Activated T-helper 1 cell treated with anti-CD3 and anti-CD28 coated beads, Interleukin-12 subunit alpha, Interleukin-12 subunit beta, Interleukin-2, Interleukin-4 antibody, amounts not matched to agents 30 ng/mL and 10 ng/mL and 1 ng/mL, durations not matched to agents 14 hours and 24 hours and 36 hours (primary cell): ENCODE measurements at regions not wholly inside any gene's neighbourhood (a gene's known extent, or its start where the extent isn't known, plus 50 kb on each side); places are given as distances from the start of the nearest gene placed in this dataset.
A peak's percentile ranks its signal among the peaks of the same experiment; 100 is the strongest.

Experiments
- DNase-seq: peaks from one replicate; pipeline ENCODE4 v3.0.0; 2021; ENCODE audit warnings: low spot score
- H3K27ac Mint-ChIP-seq: one replicate; pipeline ENCODE4 v1.8.0; 2021; ENCODE audit warnings: mild to moderate bottlenecking, mixed read lengths
- H3K27me3 Mint-ChIP-seq: one replicate; pipeline ENCODE4 v1.8.0; 2022; ENCODE audit warnings: mild to moderate bottlenecking, moderate library complexity, mixed read lengths; ENCODE audit not compliant: insufficient read depth
- H3K36me3 Mint-ChIP-seq: one replicate; pipeline ENCODE4 v1.8.0; 2021; ENCODE audit warnings: low read depth, mixed read lengths
- H3K4me1 Mint-ChIP-seq: one replicate; pipeline ENCODE4 v1.8.0; 2021; ENCODE audit warnings: low read depth, mixed read lengths
- H3K4me3 Mint-ChIP-seq: one replicate; pipeline ENCODE4 v1.8.0; 2021; ENCODE audit warnings: mild to moderate bottlenecking, moderate library complexity, mixed read lengths
- H3K9me3 Mint-ChIP-seq: one replicate; pipeline ENCODE4 v1.8.0; 2021; ENCODE audit warnings: mixed read lengths
- intact Hi-C: fragments of 100-400 bp; cut with micrococcal nuclease; formaldehyde crosslinking; loops from one replicate; pipeline ENCODE4 v1.15.1; 2024

DNA sequence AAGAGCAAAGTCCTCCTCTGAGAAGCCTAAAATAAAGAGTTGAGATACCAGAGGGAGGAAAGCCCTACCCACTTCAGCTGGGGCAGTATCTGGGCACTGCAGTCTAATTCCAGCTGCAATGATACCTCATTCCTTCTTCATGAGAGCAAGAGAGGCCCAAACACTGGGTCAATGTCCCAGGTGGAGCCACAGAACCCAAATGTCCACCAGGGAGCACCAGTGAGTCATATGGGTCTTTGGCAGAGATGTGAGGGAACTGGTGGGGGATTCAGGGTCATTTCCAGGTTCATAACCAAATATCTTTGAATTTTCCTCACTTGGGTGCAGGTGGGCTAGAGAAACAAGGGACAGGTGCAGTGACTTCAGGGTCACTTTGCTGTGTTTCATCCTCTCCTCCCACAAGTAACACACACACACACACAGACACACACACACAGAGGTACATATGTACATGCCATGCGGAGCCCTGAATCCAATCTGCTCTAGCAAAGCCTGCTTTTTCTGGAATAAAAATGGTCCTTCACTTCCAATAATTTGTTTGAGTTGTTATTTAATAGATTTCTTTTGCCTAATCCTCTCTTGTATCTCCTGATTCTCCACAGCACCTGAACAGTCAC is 585.4 kb downstream of the SOX6 start:
- H3K27me3 Mint-ChIP-seq, result peaks cover under 1% of the 10 kb centered on the region
- no peaks in the 10 kb centered on the region for H3K4me1 Mint-ChIP-seq
- H3K4me3 Mint-ChIP-seq, result no peak overlapping the region
- intact Hi-C loops, result loop anchor here (5.0 kb wide), 1 partner anchor 841 kb away; no protein-coding TSS in a partner anchor
- DNase-seq, result no peak
- no peaks in the 10 kb centered on the region for H3K36me3 Mint-ChIP-seq
- no peaks in the 10 kb centered on the region for H3K9me3 Mint-ChIP-seq
- H3K27ac Mint-ChIP-seq, result no peak overlapping the region

DNA sequence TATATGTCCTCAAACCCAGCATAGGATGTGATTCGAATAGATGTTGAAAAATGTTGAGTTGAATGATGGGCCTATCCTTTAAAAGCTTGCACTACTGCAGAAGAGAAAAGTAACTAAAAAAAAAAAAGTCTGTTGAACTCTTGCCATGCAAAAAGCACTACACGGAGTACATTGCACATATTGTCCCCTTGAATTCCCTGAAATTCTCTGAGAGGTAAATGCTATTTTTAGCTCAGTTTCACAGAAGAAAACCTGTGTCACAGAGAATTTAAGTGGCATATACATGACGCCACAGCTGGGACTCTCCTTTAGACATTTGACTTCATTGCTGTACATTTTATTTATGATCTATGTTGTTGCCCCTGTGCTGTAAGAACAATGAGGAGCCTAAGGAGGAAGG is 583.8 kb downstream of the SOX6 start:
- intact Hi-C loops, result loop anchor here (5.0 kb wide), 1 partner anchor 840 kb away; no protein-coding TSS in a partner anchor
- Mint-ChIP-seq H3K27me3 (no peaks in the 10 kb centered on the region), H3K4me1 (no peaks in the 10 kb centered on the region), H3K27ac (no peak overlapping the region), H3K4me3 (no peak overlapping the region), H3K36me3 (no peaks in the 10 kb centered on the region), H3K9me3 (no peaks in the 10 kb centered on the region)
- no peak for DNase-seq

DNA sequence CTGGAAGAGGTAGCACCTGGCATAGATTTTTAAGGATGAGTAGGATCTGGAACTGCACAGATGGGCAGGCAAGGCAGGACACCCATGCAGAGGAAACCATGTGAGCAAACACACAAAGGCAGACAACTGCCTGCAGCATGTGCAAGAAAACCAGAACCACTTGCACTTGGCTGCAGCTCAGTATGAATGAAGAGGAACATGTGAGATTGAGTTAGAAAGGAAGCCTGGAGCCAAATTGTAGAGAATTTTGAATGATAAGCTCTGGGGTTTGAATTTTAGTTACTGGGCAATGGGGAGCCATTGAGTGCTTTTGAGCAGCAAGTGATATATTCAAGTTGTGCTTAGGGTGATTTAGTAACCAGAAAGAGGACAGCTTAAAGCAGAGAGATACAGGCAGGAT is 583.4 kb downstream of the SOX6 start:
- no peaks in the 10 kb centered on the region for H3K4me1 Mint-ChIP-seq
- intact Hi-C loops, result loop anchor here (5.0 kb wide), 1 partner anchor 839 kb away; no protein-coding TSS in a partner anchor
- H3K4me3 Mint-ChIP-seq, result no peak overlapping the region
- H3K9me3 Mint-ChIP-seq, result no peaks in the 10 kb centered on the region
- H3K27me3 Mint-ChIP-seq, result no peaks in the 10 kb centered on the region
- no peak overlapping the region for H3K27ac Mint-ChIP-seq
- no peak for DNase-seq
- H3K36me3 Mint-ChIP-seq, result no peaks in the 10 kb centered on the region

DNA sequence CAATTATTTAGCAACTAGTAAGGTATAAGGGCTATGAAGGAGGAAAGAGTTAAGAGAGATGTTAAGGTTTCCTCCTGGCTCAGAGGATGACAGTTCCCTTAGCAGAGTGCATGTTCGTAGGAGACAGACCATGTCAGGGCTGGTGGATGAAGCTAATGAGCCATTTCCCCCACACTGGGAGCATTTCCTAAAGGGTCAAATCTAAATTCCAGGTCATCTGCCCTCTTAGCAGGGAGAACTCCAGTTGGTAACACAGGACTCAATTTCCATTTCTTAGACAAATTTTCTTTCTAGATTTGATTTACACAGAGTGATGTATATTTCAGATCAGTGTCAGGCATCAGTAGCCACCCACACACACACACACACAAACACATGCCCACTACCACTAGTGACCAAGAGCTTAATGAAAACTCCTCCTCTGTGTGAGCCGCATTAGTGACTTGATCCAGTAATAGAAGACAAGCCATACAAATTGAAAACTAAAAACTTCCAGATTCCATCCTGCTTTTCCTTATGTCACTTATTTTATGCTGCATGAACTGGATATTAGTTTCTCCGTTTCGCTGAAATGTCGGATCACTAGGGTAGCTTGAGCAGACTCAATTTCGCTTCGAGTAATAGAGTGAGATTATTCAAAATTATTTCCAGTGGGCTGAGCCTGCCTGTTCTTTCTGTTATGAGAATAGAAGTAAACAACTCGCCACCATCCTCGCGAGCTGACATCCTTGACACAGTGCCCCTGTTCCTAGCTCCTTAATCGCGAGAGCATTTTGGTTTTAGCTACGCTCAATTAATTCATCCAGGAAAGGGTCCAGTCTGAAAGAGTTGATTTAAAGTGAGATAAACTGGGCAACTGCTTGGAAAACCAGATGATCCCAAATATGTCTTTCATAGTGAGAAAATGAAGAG is 582.6 kb downstream of the SOX6 start:
- no peaks in the 10 kb centered on the region for H3K36me3 Mint-ChIP-seq
- no peak overlapping the region for H3K4me3 Mint-ChIP-seq
- no peak for DNase-seq
- no peaks in the 10 kb centered on the region for H3K27me3 Mint-ChIP-seq
- no peaks in the 10 kb centered on the region for H3K4me1 Mint-ChIP-seq
- H3K9me3 Mint-ChIP-seq, result no peaks in the 10 kb centered on the region
- H3K27ac Mint-ChIP-seq, result no peak overlapping the region
- intact Hi-C loops, result loop anchor here (5.0 kb wide), 1 partner anchor 839 kb away; no protein-coding TSS in a partner anchor

DNA sequence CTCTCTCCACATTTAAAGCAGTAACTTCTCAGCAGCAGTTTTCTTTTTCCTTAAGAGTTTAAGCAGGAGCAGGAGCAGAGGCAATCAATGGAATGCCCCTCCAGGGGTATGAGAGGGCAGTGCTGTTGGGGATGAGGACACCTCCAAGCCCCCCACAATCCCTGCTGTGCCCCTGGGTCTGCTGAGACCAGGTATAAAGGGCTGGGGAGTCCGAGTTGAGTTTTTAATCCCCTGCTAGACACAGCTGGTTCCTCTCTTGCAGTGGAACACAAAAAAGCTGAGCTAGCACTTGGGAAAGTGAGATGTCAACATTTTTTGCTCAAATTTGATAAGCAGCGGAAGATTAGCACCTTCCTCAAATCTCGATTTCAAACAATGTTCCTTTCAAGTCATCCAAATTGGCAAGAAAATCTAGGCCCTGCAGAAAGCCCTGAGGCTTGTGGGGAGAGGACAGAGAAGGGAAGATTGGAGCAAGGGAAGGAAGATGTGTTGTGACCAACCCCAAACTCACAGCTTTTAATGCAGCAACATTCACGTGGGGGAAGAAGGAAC is 581.9 kb downstream of the SOX6 start:
- Mint-ChIP-seq H3K36me3 (no peaks in the 10 kb centered on the region), H3K27ac (no peak overlapping the region)
- intact Hi-C loops, result loop anchor here (5.0 kb wide), 1 partner anchor 838 kb away; no protein-coding TSS in a partner anchor

DNA sequence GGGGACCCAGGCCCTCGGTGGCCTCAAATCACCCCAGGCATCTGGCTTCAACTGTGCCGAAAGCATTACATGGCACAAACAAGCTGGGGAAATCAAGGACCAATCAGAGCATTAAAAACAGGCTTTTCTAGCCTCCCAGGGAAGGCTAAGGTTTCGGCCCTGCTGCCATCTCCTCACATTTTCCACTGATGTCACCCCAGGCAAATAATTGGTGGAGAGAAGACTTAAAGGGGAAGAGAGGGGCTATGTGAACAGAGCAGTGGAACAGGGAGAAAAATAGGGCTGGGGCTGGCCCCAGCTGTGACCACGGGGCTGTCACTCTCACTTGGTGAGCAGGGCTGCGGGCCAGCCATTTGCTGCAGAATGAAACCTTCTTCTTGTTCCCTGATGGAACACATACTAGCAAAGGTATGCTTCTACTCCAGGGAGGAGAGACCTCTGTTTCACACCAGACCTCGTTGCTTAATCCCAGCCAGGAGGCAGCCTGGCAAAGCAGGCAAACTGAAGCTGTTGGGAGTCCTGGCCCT is 581.3 kb downstream of the SOX6 start:
- intact Hi-C loops, result no loop called here
- Mint-ChIP-seq H3K9me3 (no peaks in the 10 kb centered on the region), H3K4me1 (no peaks in the 10 kb centered on the region), H3K27me3 (no peaks in the 10 kb centered on the region), H3K27ac (peak overlapping the region; percentile 6), H3K36me3 (no peaks in the 10 kb centered on the region), H3K4me3 (no peak overlapping the region)
- no peak for DNase-seq

More for the DNA sequence above, 581.9 kb downstream of the SOX6 start:
- DNase-seq, result no peak
- no peaks in the 10 kb centered on the region for H3K4me1 Mint-ChIP-seq
- no peak overlapping the region for H3K4me3 Mint-ChIP-seq
- no peaks in the 10 kb centered on the region for H3K27me3 Mint-ChIP-seq
- H3K9me3 Mint-ChIP-seq, result no peaks in the 10 kb centered on the region

DNA sequence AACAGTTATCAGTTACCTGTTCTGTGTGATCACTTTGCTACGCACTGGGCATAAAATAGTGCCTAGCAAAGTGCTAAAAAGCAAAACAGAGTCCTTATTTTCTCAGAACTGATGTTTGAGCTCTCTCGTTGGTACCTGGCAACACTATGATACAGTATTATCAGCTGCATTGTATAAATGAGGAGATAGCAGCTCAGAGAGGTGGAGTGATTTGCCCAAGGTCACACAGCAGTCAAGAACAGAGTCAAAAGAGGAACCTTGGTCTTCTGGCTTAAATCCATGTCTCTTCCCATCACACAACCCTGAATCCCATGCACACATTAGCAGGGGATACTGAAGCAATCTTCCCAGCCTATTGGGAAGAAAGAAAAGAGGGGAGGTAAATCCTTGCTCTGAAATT is 580.5 kb downstream of the SOX6 start:
- Mint-ChIP-seq H3K4me3 (no peak overlapping the region), H3K27ac (no peak overlapping the region), H3K4me1 (no peaks in the 10 kb centered on the region), H3K27me3 (no peaks in the 10 kb centered on the region), H3K9me3 (no peaks in the 10 kb centered on the region), H3K36me3 (no peaks in the 10 kb centered on the region)
- intact Hi-C loops, result no loop called here
- DNase-seq, result no peak

DNA sequence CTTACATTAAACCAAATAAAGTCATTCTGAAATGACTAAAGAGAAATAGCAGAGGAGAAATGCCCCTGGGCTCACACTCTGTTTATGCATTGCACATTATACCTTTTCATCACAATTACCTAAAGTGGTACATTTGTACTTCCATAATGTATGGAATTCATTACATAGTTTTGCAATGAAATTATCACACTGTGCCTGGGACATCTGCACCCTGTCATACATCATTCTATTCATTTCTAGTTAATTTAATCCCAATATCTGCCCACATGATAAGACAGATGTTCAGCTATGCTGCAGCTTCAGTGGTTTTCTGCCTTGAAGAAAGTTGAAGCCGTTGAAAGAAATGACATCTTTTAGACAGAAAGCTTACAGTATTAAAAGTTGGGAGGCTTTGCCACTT is 580.0 kb downstream of the SOX6 start:
- DNase-seq, result no peak
- H3K4me3 Mint-ChIP-seq, result no peak overlapping the region

DNA sequence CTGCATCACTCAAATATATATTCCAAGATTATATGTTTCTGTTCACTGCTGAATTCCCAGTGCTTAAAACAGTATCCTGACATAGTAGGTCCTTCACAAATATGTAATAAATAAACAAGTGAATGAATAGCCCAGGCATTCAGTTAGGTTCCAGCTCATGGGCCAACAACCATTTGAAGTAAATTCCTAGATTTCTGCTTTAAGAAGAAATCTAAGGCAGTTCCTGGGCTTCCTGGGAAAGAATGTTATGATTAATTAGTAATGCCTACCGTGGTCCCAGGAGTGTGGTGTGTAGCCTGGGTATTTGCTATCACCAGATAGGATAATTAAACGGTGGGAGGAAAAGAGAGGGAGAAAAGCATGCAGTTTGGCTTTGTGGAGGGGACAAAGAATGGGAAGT is 576.8 kb downstream of the SOX6 start:
- intact Hi-C loops, result no loop called here
- Mint-ChIP-seq H3K4me1 (no peaks in the 10 kb centered on the region), H3K36me3 (no peaks in the 10 kb centered on the region), H3K27me3 (no peaks in the 10 kb centered on the region), H3K27ac (no peak overlapping the region), H3K4me3 (no peak overlapping the region), H3K9me3 (no peaks in the 10 kb centered on the region)
- no peak for DNase-seq

More for the DNA sequence above, 580.0 kb downstream of the SOX6 start:
- H3K4me1 Mint-ChIP-seq, result no peaks in the 10 kb centered on the region
- intact Hi-C loops, result no loop called here
- H3K36me3 Mint-ChIP-seq, result no peaks in the 10 kb centered on the region
- no peaks in the 10 kb centered on the region for H3K27me3 Mint-ChIP-seq
- no peaks in the 10 kb centered on the region for H3K9me3 Mint-ChIP-seq
- H3K27ac Mint-ChIP-seq, result no peak overlapping the region

DNA sequence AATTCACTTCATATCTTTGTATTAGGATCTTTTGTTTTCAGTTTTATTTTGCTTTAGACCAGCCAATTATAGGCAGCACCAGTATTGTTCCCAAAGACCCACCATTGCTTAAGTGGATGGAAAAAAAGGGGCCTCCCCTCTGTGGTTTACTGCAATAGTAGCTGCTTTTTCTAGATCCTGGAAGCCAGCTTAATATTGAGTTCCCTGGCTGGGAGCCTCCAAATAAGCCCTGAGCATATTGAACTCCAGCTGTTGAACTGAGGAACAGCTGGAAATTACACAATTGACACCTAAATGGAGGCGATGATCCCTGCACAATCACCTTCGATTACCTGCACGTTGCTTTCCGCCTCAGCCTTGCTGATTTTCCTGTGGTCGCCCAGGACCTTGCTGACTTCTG is 576.0 kb downstream of the SOX6 start:
- intact Hi-C loops, result no loop called here
- Mint-ChIP-seq H3K9me3 (no peaks in the 10 kb centered on the region), H3K27ac (no peak overlapping the region), H3K36me3 (no peaks in the 10 kb centered on the region), H3K4me1 (no peaks in the 10 kb centered on the region), H3K27me3 (no peaks in the 10 kb centered on the region), H3K4me3 (no peak overlapping the region)
- no peak for DNase-seq

DNA sequence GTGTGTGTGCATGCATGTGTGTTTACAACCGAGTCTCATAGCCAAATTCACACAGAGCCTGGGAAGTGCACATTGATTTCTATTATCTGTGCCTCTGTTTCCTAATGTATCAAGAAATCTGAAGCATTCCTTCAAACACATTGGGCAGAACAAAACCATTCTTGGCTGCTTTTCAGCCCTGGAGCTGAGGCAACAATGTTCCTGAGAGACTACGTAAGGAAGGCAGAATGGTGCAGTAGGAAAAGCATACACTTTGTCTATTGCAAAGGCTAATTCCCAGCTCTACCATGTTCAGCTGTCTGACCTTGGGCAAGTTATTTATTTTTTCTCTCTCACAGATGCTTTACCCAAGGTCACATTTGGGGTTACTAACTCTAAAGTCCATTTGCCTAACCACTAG is 575.5 kb downstream of the SOX6 start:
- intact Hi-C loops, result no loop called here
- H3K27me3 Mint-ChIP-seq, result no peaks in the 10 kb centered on the region
- no peak overlapping the region for H3K4me3 Mint-ChIP-seq

DNA sequence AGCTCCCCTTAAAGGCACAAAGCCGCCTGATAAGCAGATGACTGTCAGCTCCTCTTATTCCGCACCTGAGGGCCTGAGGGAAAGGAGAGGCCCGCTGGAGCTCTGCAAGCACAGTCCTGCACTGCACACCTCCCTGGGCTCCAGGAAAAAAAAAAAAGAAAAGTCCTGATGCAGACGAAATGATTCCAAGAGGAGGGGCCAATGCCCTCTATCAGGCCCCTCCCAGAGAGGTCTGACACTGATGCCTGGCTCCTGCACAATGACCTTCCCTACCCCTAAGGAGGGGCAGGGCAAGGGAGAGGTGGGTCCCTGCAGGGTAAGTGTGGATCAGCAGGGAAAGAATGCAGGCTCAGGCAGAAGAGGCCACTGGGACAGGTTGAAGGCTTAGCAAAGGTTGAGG is 572.7 kb downstream of the SOX6 start:
- no peak overlapping the region for H3K4me3 Mint-ChIP-seq
- no peaks in the 10 kb centered on the region for H3K27me3 Mint-ChIP-seq
- H3K4me1 Mint-ChIP-seq, result no peaks in the 10 kb centered on the region
- H3K36me3 Mint-ChIP-seq, result no peaks in the 10 kb centered on the region
- no peak for DNase-seq
- H3K27ac Mint-ChIP-seq, result no peak overlapping the region
- H3K9me3 Mint-ChIP-seq, result no peaks in the 10 kb centered on the region
- intact Hi-C loops, result no loop called here

More for the DNA sequence above, 575.5 kb downstream of the SOX6 start:
- no peak overlapping the region for H3K27ac Mint-ChIP-seq
- DNase-seq, result no peak
- H3K9me3 Mint-ChIP-seq, result no peaks in the 10 kb centered on the region
- H3K4me1 Mint-ChIP-seq, result no peaks in the 10 kb centered on the region
- H3K36me3 Mint-ChIP-seq, result no peaks in the 10 kb centered on the region
